IMR-90 (cell line): ENCODE measurements at regions not wholly inside any gene's neighbourhood (a gene's known extent, or its start where the extent isn't known, plus 50 kb on each side); places are given as distances from the start of the nearest gene placed in this dataset.

Source experiments
- ATAC-seq: fragments of 200-7000 bp; cut with Tn5 transposase; 2 replicates; pipeline ENCODE4 v1.9.1; 2020; ENCODE audit warnings: low read depth, mild to moderate bottlenecking, moderate library complexity
- BruUV-seq: library from RNA; stranded (reverse); fragments of 400-500 nt; replicated peaks from 2 replicates; lab custom pipeline; 2021; lab: Mats Ljungman, UMichigan
- CTCF ChIA-PET: fragments of 300-600 bp; formaldehyde crosslinking; extraction: SDS; loops from one replicate; lab custom pipeline; 2021; ENCODE audit warnings: antibody characterized with exemption; lab: Yijun Ruan, JAX
- POLR2A ChIA-PET: fragments of 300-600 bp; sonication (Branson Sonifier 250); formaldehyde crosslinking; loops from one replicate; lab custom pipeline; 2022; ENCODE audit warnings: antibody characterized with exemption; ENCODE audit not compliant: unreplicated experiment; lab: Charles Lee
- DNase-seq: peaks from one replicate; pipeline ENCODE4 v3.0.0; 2013
- H2AFZ ChIP-seq: replicated peaks from 2 replicates; pipeline ENCODE3; 2013; ENCODE audit warnings: low read length, mild to moderate bottlenecking; ENCODE audit not compliant: poor library complexity
- H2AK5ac ChIP-seq: 2 replicates; pipeline ENCODE4 v1.6.1; 2013; ENCODE audit warnings: low read depth, low read length, inconsistent platforms
- H2AK9ac ChIP-seq: replicated peaks from 2 replicates; pipeline ENCODE3; 2013; ENCODE audit warnings: mild to moderate bottlenecking, low read depth, low read length, moderate library complexity; ENCODE audit not compliant: poor library complexity
- H2BK120ac ChIP-seq: 2 replicates; pipeline ENCODE4 v1.6.1; 2013; ENCODE audit warnings: low read depth, low read length, inconsistent platforms
- H2BK15ac ChIP-seq: 3 replicates; pipeline ENCODE4 v1.6.1; 2013; ENCODE audit warnings: low read depth, low read length, inconsistent platforms
- H2BK20ac ChIP-seq: 2 replicates; pipeline ENCODE4 v1.6.1; 2013; ENCODE audit warnings: low read depth, mild to moderate bottlenecking, inconsistent platforms, low read length, moderate library complexity
- H2BK5ac ChIP-seq: 2 replicates; pipeline ENCODE4 v1.6.1; 2013; ENCODE audit warnings: mild to moderate bottlenecking, low read depth, low read length, inconsistent platforms; ENCODE audit not compliant: poor library complexity, severe bottlenecking
- H3K14ac ChIP-seq: replicated peaks from 2 replicates; pipeline ENCODE4 v1.6.1; 2013; ENCODE audit warnings: low read depth, low read length, inconsistent platforms
- H3K18ac ChIP-seq: 2 replicates; pipeline ENCODE4 v1.6.1; 2013; ENCODE audit warnings: low read depth, low read length, control low read depth
- H3K23ac ChIP-seq: 2 replicates; pipeline ENCODE4 v1.6.1; 2013; ENCODE audit warnings: low read depth, low read length, inconsistent platforms
- H3K27ac ChIP-seq: 2 replicates; pipeline ENCODE4 v1.5.1; 2013; ENCODE audit warnings: mild to moderate bottlenecking, control low read depth, low read length; ENCODE audit not compliant: insufficient read depth
- H3K27me3 ChIP-seq: 2 replicates; pipeline ENCODE4 v1.6.1; 2013; ENCODE audit warnings: low read length; ENCODE audit not compliant: control insufficient read depth, insufficient read depth
- H3K36me3 ChIP-seq: 2 replicates; pipeline ENCODE4 v1.6.1; 2013; ENCODE audit warnings: low read length, mixed read lengths; ENCODE audit not compliant: control insufficient read depth, insufficient read depth
- H3K4ac ChIP-seq: 2 replicates; pipeline ENCODE4 v1.6.1; 2013; ENCODE audit warnings: low read depth, low read length, inconsistent platforms
- H3K4me1 ChIP-seq: 2 replicates; pipeline ENCODE4 v1.6.1; 2013; ENCODE audit warnings: low read length, mixed read lengths; ENCODE audit not compliant: control insufficient read depth, insufficient read depth
- H3K4me2 ChIP-seq: 2 replicates; pipeline ENCODE4 v1.6.1; 2013; ENCODE audit warnings: low read depth, mild to moderate bottlenecking, control low read depth, low read length, moderate library complexity
- H3K4me3 ChIP-seq: 2 replicates; pipeline ENCODE4 v1.5.1; 2013; ENCODE audit warnings: low read depth, mild to moderate bottlenecking, control low read depth, low read length, moderate library complexity; ENCODE audit not compliant: insufficient read depth
- H3K56ac ChIP-seq: 2 replicates; pipeline ENCODE4 v1.6.1; 2013; ENCODE audit warnings: low read length, inconsistent platforms; ENCODE audit not compliant: insufficient read depth; ENCODE audit errors: extremely low read depth
- H3K79me1 ChIP-seq, 2 experiments: 2 replicates each; pipeline ENCODE4 v1.6.1; 2013; ENCODE audit warnings: low read length in 2 of 2, inconsistent platforms in 1 of 2, low read depth in 1 of 2
- H3K9ac ChIP-seq: 2 replicates; pipeline ENCODE4 v1.6.1; 2013; ENCODE audit warnings: low read depth, low read length, control low read depth
- H3K9me1 ChIP-seq: 2 replicates; pipeline ENCODE4 v1.6.1; 2013; ENCODE audit warnings: low read length, inconsistent platforms; ENCODE audit not compliant: insufficient read depth
- H3K9me3 ChIP-seq: 2 replicates; pipeline ENCODE4 v1.6.1; 2013; ENCODE audit warnings: low read length; ENCODE audit not compliant: control insufficient read depth, insufficient read depth
- H4K20me1 ChIP-seq: 2 replicates; pipeline ENCODE4 v1.6.1; 2013; ENCODE audit warnings: low read length, inconsistent platforms; ENCODE audit not compliant: insufficient read depth
- H4K5ac ChIP-seq: 2 replicates; pipeline ENCODE4 v1.6.1; 2013; ENCODE audit warnings: mild to moderate bottlenecking, low read depth, low read length, control low read depth
- H4K8ac ChIP-seq, 2 experiments: 2 replicates each; pipeline ENCODE4 v1.6.1; 2013; ENCODE audit warnings: low read depth in 2 of 2, low read length in 2 of 2, control low read depth in 1 of 2, inconsistent platforms in 1 of 2
- H4K91ac ChIP-seq: 2 replicates; pipeline ENCODE4 v1.6.1; 2013; ENCODE audit warnings: low read depth, low read length, inconsistent platforms; ENCODE audit not compliant: insufficient read depth
- MAFK ChIP-seq: IDR thresholded peaks from 2 replicates; pipeline ENCODE4 v1.6.1; 2012; ENCODE audit warnings: low read depth, low read length, improper control_type of control experiment
- NFE2L2 ChIP-seq: fragments of 150-350 bp; IDR thresholded peaks from 2 replicates; pipeline ENCODE4 v1.6.1; 2016; ENCODE audit warnings: low read depth, mild to moderate bottlenecking, low read length
- WGBS, 2 experiments: methylation state at CpG; one replicate each; pipeline versions ENCODE4 v1.1.5 to v1.1.7; 2013; ENCODE audit warnings: missing lambda C conversion rate in 2 of 2; ENCODE audit not compliant: insufficient read length in 1 of 2; ENCODE audit errors: extremely low coverage in 2 of 2; 5-methylcytosine and 5-hydroxymethylcytosine counted together
- dilution Hi-C: fragments of 300-500 bp; cut with HindIII; formaldehyde crosslinking; loops from one replicate; pipeline ENCODE4 v1.14.3; 2018; ENCODE audit warnings: low sequenced_read_pairs; ENCODE audit not compliant: unreplicated experiment
- in situ Hi-C: fragments of 300-500 bp; cut with MboI; formaldehyde crosslinking; loops from 3 replicates; pipeline ENCODE4 v1.14.3; 2019; ENCODE audit warnings: low sequenced_read_pairs, inconsistent platforms, mixed read lengths
- intact Hi-C: fragments of 100-400 bp; cut with micrococcal nuclease; formaldehyde crosslinking; loops from 2 replicates; pipeline ENCODE4 v1.10.0; 2022

- Histone ChIP-seq H2AFZ (no peak overlapping the region), H3K27me3 (no peaks in the 10 kb centered on the region)
- CTCF ChIA-PET = no interaction called here
Observed at GRCh38 chr5:33198836-33199235, 241.9 kb upstream of the TARS1 start.

More at GRCh38 chr5:33198836-33199235, 241.9 kb upstream of the TARS1 start:
- Histone ChIP-seq H2AK9ac (no peak overlapping the region), H3K14ac (no peak overlapping the region), H3K23ac (no peak overlapping the region), H3K27ac (no peak overlapping the region), H4K20me1 (no peaks in the 10 kb centered on the region), H3K9ac (no peak overlapping the region), H4K5ac (no peak overlapping the region), H2BK120ac (no peak overlapping the region), H4K8ac (no peak overlapping the region), H3K9me1 (no peaks in the 10 kb centered on the region), H3K56ac (no peak overlapping the region), H4K91ac (no peak overlapping the region), H3K36me3 (no peaks in the 10 kb centered on the region), H3K4me2 (no peak overlapping the region), H2AK5ac (no peak overlapping the region), H3K4me3 (no peak overlapping the region), H3K79me1 (no peaks in the 10 kb centered on the region), H3K4ac (no peak overlapping the region), H2BK5ac (no peak overlapping the region), H3K18ac (no peak overlapping the region), H2BK20ac (no peak overlapping the region), H2BK15ac (no peak overlapping the region), H3K4me1 (peaks cover 2% of the 10 kb centered on the region; the same call in 1 of the 2 replicates), H3K9me3 (no peaks in the 10 kb centered on the region; the same call in 1 of the 2 replicates)
- ATAC-seq = no peak
- no TSS peak for BruUV-seq
- TF ChIP-seq MAFK (peak; percentile 35), NFE2L2 (no peak)
- dilution Hi-C loops (no loop called here), intact Hi-C loops (loop anchor here (5.0 kb wide), 1 partner anchor 58 kb away; no protein-coding TSS in a partner anchor), in situ Hi-C loops (loop anchor here (25.0 kb wide), 2 partner anchors 213 to 712 kb away; no protein-coding TSS in a partner anchor)
- POLR2A ChIA-PET = no interaction called here
- no peak for DNase-seq
- WGBS, 2 experiments = no CpG with 5 or more reads among the region's 4 CpGs
